Endothelial cell of umbilical vein (primary cell): ENCODE measurements at regions not wholly inside any gene's neighbourhood (a gene's known extent, or its start where the extent isn't known, plus 50 kb on each side); places are given as distances from the start of the nearest gene placed in this dataset.

ENCODE experiments used
- BruUV-seq: library from RNA; stranded (reverse); fragments of 400-500 nt; replicated peaks from 2 replicates; lab custom pipeline; 2021; lab: Mats Ljungman, UMichigan
- CTCF ChIA-PET: fragments of 300-600, 350-600 bp; sonication (Branson Sonifier 250); formaldehyde crosslinking; loops from one replicate; lab custom pipeline; 2021; ENCODE audit warnings: antibody characterized with exemption, inconsistent platforms; lab: Charles Lee
- POLR2A ChIA-PET: fragments of 300-600, 350-600 bp; sonication (Branson Sonifier 250); formaldehyde crosslinking; loops from one replicate; lab custom pipeline; 2021; ENCODE audit warnings: antibody characterized with exemption, inconsistent platforms; lab: Charles Lee
- DNase-seq: peaks from one replicate; pipeline ENCODE4 v3.0.0-alpha.2; 2011; ENCODE audit warnings: low read depth, low spot score
- FAIRE-seq: peaks from 2 replicates; lab custom pipeline; 2011; peaks lifted over from hg19 to GRCh38; lab: Jason Lieb, UNC
- H2AFZ ChIP-seq: 2 replicates; pipeline ENCODE4 v1.6.0; 2012; ENCODE audit warnings: low read depth, low read length, control low read depth, inconsistent platforms
- H3K27ac ChIP-seq: 2 replicates; pipeline ENCODE4 v1.5.1; 2011; ENCODE audit warnings: low read depth, mild to moderate bottlenecking, control low read depth, low read length, moderate library complexity; ENCODE audit not compliant: insufficient read depth
- H3K27me3 ChIP-seq, 2 experiments: 2 replicates each; pipeline versions ENCODE4 v1.6.0 to v1.6.1; 2011; ENCODE audit warnings: low read length in 2 of 2, mixed read lengths in 1 of 2; ENCODE audit not compliant: control insufficient read depth in 2 of 2, insufficient read depth in 2 of 2
- H3K36me3 ChIP-seq, 2 experiments: 2 replicates in 1 of 2; 3 replicates in 1 of 2; pipeline ENCODE4 v1.5.1; 2011; ENCODE audit warnings: low read length in 2 of 2, mild to moderate bottlenecking in 1 of 2, moderate library complexity in 1 of 2; ENCODE audit not compliant: control insufficient read depth in 2 of 2, insufficient read depth in 2 of 2; ENCODE audit errors: extremely low read depth in 1 of 2
- H3K4me1 ChIP-seq: 3 replicates; pipeline ENCODE4 v1.5.1; 2011; ENCODE audit warnings: mild to moderate bottlenecking, low read length; ENCODE audit not compliant: control insufficient read depth, insufficient read depth; ENCODE audit errors: extremely low read depth
- H3K4me2 ChIP-seq: 2 replicates; pipeline ENCODE4 v1.6.1; 2011; ENCODE audit warnings: low read length, control low read depth, mixed read lengths; ENCODE audit not compliant: insufficient read depth
- H3K4me3 ChIP-seq, 3 experiments: fragments of 200-600 bp in 1 of 3; sonication (generic), shearing (Covaris generic) in 1 of 3; replicated peaks in 1 of 3; 2 replicates each; pipeline ENCODE4 v1.5.1; 2011 to 2016; ENCODE audit warnings: control low read depth in 3 of 3, low read length in 3 of 3, mild to moderate bottlenecking in 2 of 3, inconsistent platforms in 1 of 3, low read depth in 1 of 3, moderate library complexity in 1 of 3; ENCODE audit not compliant: insufficient read depth in 1 of 3
- H3K79me2 ChIP-seq: 2 replicates; pipeline ENCODE4 v1.6.0; 2012; ENCODE audit warnings: low read length, inconsistent platforms; ENCODE audit not compliant: control insufficient read depth, insufficient read depth
- H3K9ac ChIP-seq: replicated peaks from 2 replicates; pipeline ENCODE3; 2011; ENCODE audit warnings: low read length, control low read depth; ENCODE audit not compliant: insufficient read depth; ENCODE audit errors: extremely low read depth
- H3K9me1 ChIP-seq: replicated peaks from 3 replicates; pipeline ENCODE4 v1.6.0; 2011; ENCODE audit warnings: mild to moderate bottlenecking, low read length; ENCODE audit not compliant: control insufficient read depth, insufficient read depth; ENCODE audit errors: extremely low read depth
- H3K9me3 ChIP-seq: replicated peaks from 2 replicates; pipeline ENCODE4 v1.5.1; 2012; ENCODE audit warnings: low read length, inconsistent platforms; ENCODE audit not compliant: control insufficient read depth, insufficient read depth
- H4K20me1 ChIP-seq: replicated peaks from 2 replicates; pipeline ENCODE3; 2011; ENCODE audit warnings: mild to moderate bottlenecking, low read length; ENCODE audit not compliant: control insufficient read depth, insufficient read depth; ENCODE audit errors: extremely low read depth
- CTCF ChIP-seq, 2 donors: IDR thresholded peaks; 1 replicate in 1 of 2; 2 replicates in 1 of 2; pipeline ENCODE4 v1.5.1; 2011; ENCODE audit warnings: low read length in 2 of 2, mild to moderate bottlenecking in 2 of 2, moderate library complexity in 2 of 2, control low read depth in 1 of 2, inconsistent platforms in 1 of 2, low read depth in 1 of 2; ENCODE audit not compliant: insufficient read depth in 1 of 2; ENCODE audit errors: extremely low read depth in 1 of 2
- EZH2 ChIP-seq: IDR thresholded peaks from 2 replicates; pipeline ENCODE4 v1.6.1; 2012; ENCODE audit warnings: borderline replicate concordance, low read depth, mild to moderate bottlenecking, moderate library complexity, low read length, inconsistent platforms; ENCODE audit not compliant: severe bottlenecking
- FOS ChIP-seq: IDR thresholded peaks from 2 replicates; pipeline ENCODE4 v1.6.1; 2011; ENCODE audit warnings: mild to moderate bottlenecking, low read length, moderate library complexity, borderline replicate concordance; ENCODE audit not compliant: insufficient read depth
- GATA2 ChIP-seq: IDR thresholded peaks from 2 replicates; pipeline ENCODE4 v1.7.0; 2011; ENCODE audit warnings: low read depth, mild to moderate bottlenecking, moderate library complexity, mixed read lengths, low read length; ENCODE audit not compliant: insufficient read length, insufficient read depth
- JUN ChIP-seq: IDR thresholded peaks from 2 replicates; pipeline ENCODE4 v1.6.1; 2011; ENCODE audit warnings: borderline replicate concordance, low read depth; ENCODE audit not compliant: insufficient read length, insufficient read depth
- MYC ChIP-seq: IDR thresholded peaks from one replicate; pipeline ENCODE4 v1.6.1; 2011; ENCODE audit warnings: mild to moderate bottlenecking, low read depth, low read length
- POLR2A ChIP-seq: IDR thresholded peaks from 2 replicates; pipeline ENCODE4 v1.6.1; 2012; ENCODE audit warnings: low read depth, mild to moderate bottlenecking, control low read depth, low read length
- POLR2AphosphoS5 ChIP-seq: IDR thresholded peaks from 2 replicates; pipeline ENCODE4 v1.6.1; 2012; ENCODE audit warnings: low read depth, mild to moderate bottlenecking, control low read depth, low read length, moderate library complexity; ENCODE audit not compliant: insufficient read depth
- dilution Hi-C: fragments of 300-500 bp; cut with MboI; formaldehyde crosslinking; loops from one replicate; pipeline ENCODE4 v1.15.0; 2019; ENCODE audit warnings: low sequenced_read_pairs; ENCODE audit not compliant: extremely low pct_ligation_motif_present
- intact Hi-C: fragments of 100-400 bp; cut with micrococcal nuclease; formaldehyde crosslinking; loops from one replicate; pipeline ENCODE4 v1.10.0; 2022
- TF ChIP-seq, protein P1 (sequence below): IDR thresholded peaks from 2 replicates; pipeline ENCODE4 v1.6.1; 2011; ENCODE audit not compliant: insufficient read depth, insufficient read length

GRCh38 chr15:77773903-77774302, 141.2 kb upstream of the LINGO1 start:
- ChIA-PET CTCF (interaction anchor here (0.9 kb wide), 1 partner anchor 118 kb away, joined by 3 read pairs; no protein-coding TSS in a partner anchor), POLR2A (no interaction called here)
- Histone ChIP-seq H3K4me3 (no peak overlapping the region), H3K9me1 (no peaks in the 10 kb centered on the region), H3K4me1 (no peaks in the 10 kb centered on the region), H3K79me2 (no peaks in the 10 kb centered on the region), H3K4me2 (no peak overlapping the region), H4K20me1 (no peaks in the 10 kb centered on the region), H3K9ac (no peak overlapping the region), H2AFZ (no peak overlapping the region), H3K9me3 (no peaks in the 10 kb centered on the region), H3K27me3 (no peaks in the 10 kb centered on the region), H3K36me3 (no peaks in the 10 kb centered on the region), H3K27ac (no peak overlapping the region)
- FAIRE-seq, result no peak
- intact Hi-C loops (no loop called here), dilution Hi-C loops (no loop called here)
- BruUV-seq, result no TSS peak
- TF ChIP-seq POLR2A (no peak), POLR2AphosphoS5 (no peak), FOS (no peak), MYC (no peak), EZH2 (no peak), JUN (no peak), GATA2 (no peak), CTCF (IDR thresholded peaks at IDR 0.05; ENCODE audit: extremely low read depth in 1 of 2, insufficient read depth in 1 of 2, low read depth in 1 of 2, low read length in 2 of 2) (no peak)
- TF ChIP-seq, protein P1, sequence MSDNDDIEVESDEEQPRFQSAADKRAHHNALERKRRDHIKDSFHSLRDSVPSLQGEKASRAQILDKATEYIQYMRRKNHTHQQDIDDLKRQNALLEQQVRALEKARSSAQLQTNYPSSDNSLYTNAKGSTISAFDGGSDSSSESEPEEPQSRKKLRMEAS, result no peak
- DNase-seq, result no peak
